Activated CD4-positive, alpha-beta T cell treated with anti-CD3 and anti-CD28 coated beads for 36 hours (primary cell): ENCODE measurements at regions not wholly inside any gene's neighbourhood (a gene's known extent, or its start where the extent isn't known, plus 50 kb on each side); places are given as distances from the start of the nearest gene placed in this dataset.

Source experiments
- ATAC-seq: fragments of 200-7000 bp; cut with Tn5 transposase; one replicate; pipeline ENCODE4 v1.10.0; 2021; ENCODE audit warnings: mild to moderate bottlenecking, moderate library complexity
- CTCF ChIA-PET: fragments of 350-600 bp; sonication (Branson Sonifier 250); formaldehyde crosslinking; loops from one replicate; lab custom pipeline; 2021; ENCODE audit warnings: antibody characterized with exemption; lab: Charles Lee
- POLR2A ChIA-PET: fragments of 350-600 bp; sonication (Branson Sonifier 250); formaldehyde crosslinking; loops from one replicate; lab custom pipeline; 2021; ENCODE audit warnings: antibody characterized with exemption, inconsistent platforms; lab: Charles Lee
- DNase-seq: peaks from one replicate; pipeline ENCODE4 v3.0.0-alpha.2; 2020
- H3K27ac Mint-ChIP-seq: one replicate; pipeline ENCODE4 v1.8.0; 2021; ENCODE audit warnings: mixed read lengths
- H3K27me3 Mint-ChIP-seq: one replicate; pipeline ENCODE4 v1.8.0; 2021; ENCODE audit warnings: mixed read lengths
- H3K36me3 Mint-ChIP-seq: one replicate; pipeline ENCODE4 v1.8.0; 2021; ENCODE audit warnings: low read depth, mixed read lengths
- H3K4me1 Mint-ChIP-seq: one replicate; pipeline ENCODE4 v1.8.0; 2021; ENCODE audit warnings: mixed read lengths
- H3K4me3 Mint-ChIP-seq: one replicate; pipeline ENCODE4 v1.8.0; 2021; ENCODE audit warnings: mild to moderate bottlenecking, moderate library complexity, mixed read lengths
- H3K9me3 Mint-ChIP-seq: one replicate; pipeline ENCODE4 v1.8.0; 2021; ENCODE audit warnings: low read depth, mixed read lengths
- intact Hi-C, 2 experiments: fragments of 100-400 bp; cut with DNase I in 1 of 2; cut with micrococcal nuclease in 1 of 2; formaldehyde crosslinking; loops; one replicate each; pipeline versions ENCODE4 v1.14.2 to v1.15.1; 2022 to 2024; cut with DNase I, micrococcal nuclease

GRCh38 chr5:67610186-67610912, 413.8 kb upstream of the CD180 start:
- peaks cover 3% of the 10 kb centered on the region for H3K27me3 Mint-ChIP-seq
- no peaks in the 10 kb centered on the region for H3K36me3 Mint-ChIP-seq
- POLR2A ChIA-PET: no interaction called here
- no peak for DNase-seq
- no peaks in the 10 kb centered on the region for H3K9me3 Mint-ChIP-seq
- H3K4me1 Mint-ChIP-seq: peaks cover 2% of the 10 kb centered on the region
- no peak overlapping the region for H3K27ac Mint-ChIP-seq
- no peak for ATAC-seq
- H3K4me3 Mint-ChIP-seq: no peak overlapping the region
- CTCF ChIA-PET: interaction anchor here (0.5 to 1.2 kb wide), 2 partner anchors 364 to 856 kb away, joined by 3 read pairs; no protein-coding TSS in a partner anchor
- intact Hi-C loops: no loop called here

- ATAC-seq (no peak), DNase-seq (no peak)
- peaks cover 2% of the 10 kb centered on the region for H3K4me1 Mint-ChIP-seq
- intact Hi-C loops: no loop called here
- CTCF ChIA-PET: no interaction called here
- POLR2A ChIA-PET: no interaction called here
- no peaks in the 10 kb centered on the region for H3K27me3 Mint-ChIP-seq
- H3K4me3 Mint-ChIP-seq: no peak overlapping the region
- no peak overlapping the region for H3K27ac Mint-ChIP-seq
- peaks cover 3% of the 10 kb centered on the region for H3K9me3 Mint-ChIP-seq
- H3K36me3 Mint-ChIP-seq: peaks cover under 1% of the 10 kb centered on the region
Observed at GRCh38 chr5:67607958-67608357, 411.4 kb upstream of the CD180 start.

GRCh38 chr5:67606586-67606947, 410.0 kb upstream of the CD180 start:
- DNase-seq (no peak), ATAC-seq (no peak)
- H3K27ac Mint-ChIP-seq: no peak overlapping the region
- H3K36me3 Mint-ChIP-seq: peaks cover 4% of the 10 kb centered on the region
- H3K27me3 Mint-ChIP-seq: no peaks in the 10 kb centered on the region
- POLR2A ChIA-PET: no interaction called here
- intact Hi-C loops: no loop called here
- peaks cover 9% of the 10 kb centered on the region for H3K9me3 Mint-ChIP-seq
- H3K4me3 Mint-ChIP-seq: no peak overlapping the region
- no peaks in the 10 kb centered on the region for H3K4me1 Mint-ChIP-seq
- CTCF ChIA-PET: no interaction called here

GRCh38 chr5:67605730-67606585, 409.4 kb upstream of the CD180 start:
- CTCF ChIA-PET: no interaction called here
- ATAC-seq (no peak), DNase-seq (no peak)
- Mint-ChIP-seq H3K9me3 (peaks cover 9% of the 10 kb centered on the region), H3K27me3 (no peaks in the 10 kb centered on the region), H3K4me1 (no peaks in the 10 kb centered on the region), H3K4me3 (no peak overlapping the region), H3K36me3 (peaks cover 4% of the 10 kb centered on the region), H3K27ac (no peak overlapping the region)
- POLR2A ChIA-PET: no interaction called here
- intact Hi-C loops: no loop called here

GRCh38 chr5:67591491-67591890, 394.9 kb upstream of the CD180 start:
- POLR2A ChIA-PET: no interaction called here
- Mint-ChIP-seq H3K36me3 (no peaks in the 10 kb centered on the region), H3K27me3 (no peaks in the 10 kb centered on the region), H3K4me1 (no peaks in the 10 kb centered on the region), H3K9me3 (no peaks in the 10 kb centered on the region), H3K4me3 (no peak overlapping the region), H3K27ac (no peak overlapping the region)
- intact Hi-C loops: no loop called here
- DNase-seq: no peak
- ATAC-seq: no peak
- CTCF ChIA-PET: no interaction called here

GRCh38 chr5:67588389-67588788, 391.8 kb upstream of the CD180 start:
- no peak overlapping the region for H3K27ac Mint-ChIP-seq
- CTCF ChIA-PET: interaction anchor here (0.9 kb wide), 1 partner anchor 466 kb away, joined by 3 read pairs; no protein-coding TSS in a partner anchor
- no peaks in the 10 kb centered on the region for H3K4me1 Mint-ChIP-seq
- intact Hi-C loops: no loop called here
- H3K9me3 Mint-ChIP-seq: no peaks in the 10 kb centered on the region
- POLR2A ChIA-PET: no interaction called here
- no peaks in the 10 kb centered on the region for H3K36me3 Mint-ChIP-seq
- DNase-seq: no peak
- no peaks in the 10 kb centered on the region for H3K27me3 Mint-ChIP-seq
- H3K4me3 Mint-ChIP-seq: no peak overlapping the region
- ATAC-seq: no peak

GRCh38 chr5:67581203-67581602, 384.6 kb upstream of the CD180 start:
- intact Hi-C loops: no loop called here
- Mint-ChIP-seq H3K4me1 (no peaks in the 10 kb centered on the region), H3K9me3 (no peaks in the 10 kb centered on the region), H3K27me3 (no peaks in the 10 kb centered on the region), H3K4me3 (no peak overlapping the region), H3K36me3 (no peaks in the 10 kb centered on the region), H3K27ac (no peak overlapping the region)
- peak; percentile 74 for ATAC-seq
- ChIA-PET POLR2A (no interaction called here), CTCF (no interaction called here)
- peak; percentile 7 for DNase-seq

- DNase-seq: no peak
- Mint-ChIP-seq H3K4me3 (no peak overlapping the region), H3K9me3 (peaks cover 12% of the 10 kb centered on the region), H3K27ac (no peak overlapping the region), H3K27me3 (no peaks in the 10 kb centered on the region), H3K4me1 (no peaks in the 10 kb centered on the region), H3K36me3 (peaks cover 7% of the 10 kb centered on the region)
- POLR2A ChIA-PET: no interaction called here
- no peak for ATAC-seq
- CTCF ChIA-PET: no interaction called here
- intact Hi-C loops: no loop called here
Observed at GRCh38 chr5:67578011-67578410, 381.4 kb upstream of the CD180 start.

- ATAC-seq (no peak), DNase-seq (no peak)
- Mint-ChIP-seq H3K9me3 (peaks cover 13% of the 10 kb centered on the region), H3K36me3 (peaks cover 7% of the 10 kb centered on the region), H3K27me3 (no peaks in the 10 kb centered on the region), H3K27ac (no peak overlapping the region), H3K4me1 (no peaks in the 10 kb centered on the region), H3K4me3 (no peak overlapping the region)
- intact Hi-C loops: no loop called here
- CTCF ChIA-PET: no interaction called here
- POLR2A ChIA-PET: no interaction called here
Observed at GRCh38 chr5:67577424-67577823, 380.8 kb upstream of the CD180 start.

GRCh38 chr5:67576112-67576511, 379.5 kb upstream of the CD180 start:
- CTCF ChIA-PET: interaction anchor here (0.6 kb wide), 1 partner anchor 20 kb away, joined by 3 read pairs; no protein-coding TSS in a partner anchor
- ATAC-seq (no peak), DNase-seq (no peak)
- H3K4me3 Mint-ChIP-seq: no peak overlapping the region
- POLR2A ChIA-PET: no interaction called here
- no peak overlapping the region for H3K27ac Mint-ChIP-seq
- no peaks in the 10 kb centered on the region for H3K4me1 Mint-ChIP-seq
- H3K27me3 Mint-ChIP-seq: no peaks in the 10 kb centered on the region
- peaks cover 13% of the 10 kb centered on the region for H3K9me3 Mint-ChIP-seq
- H3K36me3 Mint-ChIP-seq: peaks cover 7% of the 10 kb centered on the region
- intact Hi-C loops: no loop called here

- H3K9me3 Mint-ChIP-seq: peaks cover 13% of the 10 kb centered on the region
- no peak for DNase-seq
- POLR2A ChIA-PET: no interaction called here
- ATAC-seq: no peak
- H3K4me1 Mint-ChIP-seq: no peaks in the 10 kb centered on the region
- H3K27ac Mint-ChIP-seq: no peak overlapping the region
- no peaks in the 10 kb centered on the region for H3K27me3 Mint-ChIP-seq
- CTCF ChIA-PET: no interaction called here
- intact Hi-C loops: no loop called here
- H3K36me3 Mint-ChIP-seq: peaks cover 7% of the 10 kb centered on the region
- H3K4me3 Mint-ChIP-seq: no peak overlapping the region
Observed at GRCh38 chr5:67575087-67575486, 378.5 kb upstream of the CD180 start.
